ENCODE measurements at regions not wholly inside any gene's neighbourhood (a gene's known extent, or its start where the extent isn't known, plus 50 kb on each side); places are given as distances from the start of the nearest gene placed in this dataset.

DNA sequence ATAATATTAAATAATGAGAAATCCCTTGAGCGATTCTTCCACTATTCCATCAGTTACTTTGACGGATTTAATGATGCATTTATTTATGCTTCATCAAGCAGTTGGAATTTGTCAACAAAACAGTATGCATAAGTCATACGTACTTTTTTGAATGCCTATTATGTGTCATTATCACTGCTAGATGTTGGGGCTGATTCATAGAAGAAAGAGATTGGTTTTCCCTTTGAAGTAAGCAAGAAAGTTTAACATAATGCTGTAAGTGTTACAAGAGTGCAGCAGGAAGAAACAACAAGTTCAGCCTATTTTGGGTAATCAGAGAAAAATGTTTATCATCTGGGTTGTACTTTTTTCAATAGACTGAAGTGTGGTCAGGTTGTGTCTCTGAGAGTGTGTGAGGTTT, 121.2 kb upstream of the RANBP3L start:
- TF ChIP-seq, protein P1, sequence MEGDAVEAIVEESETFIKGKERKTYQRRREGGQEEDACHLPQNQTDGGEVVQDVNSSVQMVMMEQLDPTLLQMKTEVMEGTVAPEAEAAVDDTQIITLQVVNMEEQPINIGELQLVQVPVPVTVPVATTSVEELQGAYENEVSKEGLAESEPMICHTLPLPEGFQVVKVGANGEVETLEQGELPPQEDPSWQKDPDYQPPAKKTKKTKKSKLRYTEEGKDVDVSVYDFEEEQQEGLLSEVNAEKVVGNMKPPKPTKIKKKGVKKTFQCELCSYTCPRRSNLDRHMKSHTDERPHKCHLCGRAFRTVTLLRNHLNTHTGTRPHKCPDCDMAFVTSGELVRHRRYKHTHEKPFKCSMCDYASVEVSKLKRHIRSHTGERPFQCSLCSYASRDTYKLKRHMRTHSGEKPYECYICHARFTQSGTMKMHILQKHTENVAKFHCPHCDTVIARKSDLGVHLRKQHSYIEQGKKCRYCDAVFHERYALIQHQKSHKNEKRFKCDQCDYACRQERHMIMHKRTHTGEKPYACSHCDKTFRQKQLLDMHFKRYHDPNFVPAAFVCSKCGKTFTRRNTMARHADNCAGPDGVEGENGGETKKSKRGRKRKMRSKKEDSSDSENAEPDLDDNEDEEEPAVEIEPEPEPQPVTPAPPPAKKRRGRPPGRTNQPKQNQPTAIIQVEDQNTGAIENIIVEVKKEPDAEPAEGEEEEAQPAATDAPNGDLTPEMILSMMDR (IDR thresholded peaks at IDR 0.05; ENCODE audit: low read depth, low read length, poor library complexity, severe bottlenecking), result no peak
- TF ChIP-seq EZH2phosphoT487 (IDR thresholded peaks at IDR 0.05; ENCODE audit: borderline replicate concordance, low read length), result no peak

All from DOHH2 (cell line).